Vagina (tissue), 2 donors: ENCODE measurements at regions not wholly inside any gene's neighbourhood (a gene's known extent, or its start where the extent isn't known, plus 50 kb on each side); places are given as distances from the start of the nearest gene placed in this dataset.

Experiments
- DNase-seq, 2 donors: peaks; one replicate each; pipeline ENCODE4 v3.0.0-alpha.2; 2017; ENCODE audit errors: extremely low spot score in 2 of 2
- H3K27ac ChIP-seq: fragments of 200-600 bp; sonication (generic); one replicate; pipeline ENCODE4 v1.5.1; 2019
- H3K27me3 ChIP-seq: fragments of 200-600 bp; sonication (generic); one replicate; pipeline ENCODE4 v1.5.1; 2019
- H3K36me3 ChIP-seq, 2 donors: fragments of 200-600 bp; sonication (generic); one replicate each; pipeline ENCODE4 v1.5.1; 2017 to 2019
- H3K4me1 ChIP-seq: fragments of 200-600 bp; sonication (generic); one replicate; pipeline ENCODE4 v1.5.1; 2019
- H3K4me3 ChIP-seq, 2 donors: fragments of 200-600 bp; sonication (generic); 1 replicate in 1 of 2; 2 replicates in 1 of 2; pipeline ENCODE4 v1.5.1; 2016 to 2019
- H3K9me3 ChIP-seq: fragments of 200-600 bp; sonication (generic); one replicate; pipeline ENCODE4 v1.5.1; 2019
- CTCF ChIP-seq, 3 experiments: fragments of 450-650 bp in 2 of 3; fragments of 200-600 bp in 1 of 3; sonication (generic) in 1 of 3; IDR thresholded peaks; one replicate each; pipeline ENCODE4 v1.5.1; 2017 to 2019; ENCODE audit warnings: antibody characterized with exemption in 3 of 3, mild to moderate bottlenecking in 2 of 3, moderate library complexity in 2 of 3
- POLR2A ChIP-seq, 2 donors: fragments of 450-650 bp; IDR thresholded peaks; one replicate each; pipeline ENCODE4 v1.6.1; 2017; ENCODE audit warnings: antibody characterized with exemption in 2 of 2, mild to moderate bottlenecking in 2 of 2, moderate library complexity in 2 of 2
- POLR2AphosphoS5 ChIP-seq, 2 donors: sonication (generic); formaldehyde crosslinking; IDR thresholded peaks; one replicate each; pipeline ENCODE4 v1.9.0; 2017; ENCODE audit warnings: antibody characterized with exemption in 2 of 2, mild to moderate bottlenecking in 2 of 2, low read depth in 1 of 2; ENCODE audit not compliant: insufficient read depth in 1 of 2
- intact Hi-C: fragments of 100-400 bp; cut with DNase I; formaldehyde crosslinking; loops from one replicate; pipeline ENCODE4 v1.15.1; 2023

DNA sequence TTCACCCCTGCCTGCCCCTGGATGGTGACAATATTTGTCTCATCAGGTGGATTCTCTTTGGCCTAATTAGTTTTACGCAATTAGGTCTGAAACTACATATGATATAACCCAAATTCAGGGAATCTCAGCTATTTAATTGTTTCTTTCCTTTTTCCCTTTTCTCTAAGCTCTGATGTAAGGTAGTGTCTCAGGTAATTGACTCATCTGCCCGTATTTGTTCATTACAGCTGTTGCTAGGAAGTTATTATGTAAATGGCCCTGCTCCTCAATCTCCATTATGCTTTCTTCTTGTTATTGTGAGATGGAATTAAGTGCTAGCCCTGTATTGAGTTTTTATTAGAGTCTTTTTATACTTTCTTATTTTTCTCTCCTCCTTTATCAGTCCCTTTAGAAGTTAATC, 378.2 kb upstream of the ARID1B start:
- Histone ChIP-seq H3K27ac (no peak overlapping the region), H3K4me1 (no peaks in the 10 kb centered on the region), H3K36me3 (no peaks in the 10 kb centered on the region), H3K27me3 (no peaks in the 10 kb centered on the region), H3K4me3 (no peak overlapping the region), H3K9me3 (no peaks in the 10 kb centered on the region)
- intact Hi-C loops: no loop called here
- TF ChIP-seq CTCF (IDR thresholded peaks at IDR 0.05) (no peak), POLR2A (IDR thresholded peaks at IDR 0.05) (no peak), POLR2AphosphoS5 (IDR thresholded peaks at IDR 0.05; ENCODE audit: insufficient read depth in 1 of 2, low read depth in 1 of 2) (no peak)
- no peak for DNase-seq

- Histone ChIP-seq H3K27ac (no peak overlapping the region), H3K9me3 (no peaks in the 10 kb centered on the region), H3K27me3 (no peaks in the 10 kb centered on the region), H3K36me3 (no peaks in the 10 kb centered on the region), H3K4me1 (no peaks in the 10 kb centered on the region), H3K4me3 (no peak overlapping the region)
- DNase-seq: no peak
- intact Hi-C loops: no loop called here
- no peak for TF ChIP-seq CTCF (IDR thresholded peaks at IDR 0.05)
- no peak for TF ChIP-seq POLR2AphosphoS5 (IDR thresholded peaks at IDR 0.05; ENCODE audit: insufficient read depth in 1 of 2, low read depth in 1 of 2)
- TF ChIP-seq POLR2A (IDR thresholded peaks at IDR 0.05): no peak
These were observed 378.8 kb upstream of the ARID1B start for GRCh38 chr6:156398371-156398770.

- Histone ChIP-seq H3K27me3 (no peaks in the 10 kb centered on the region), H3K9me3 (no peaks in the 10 kb centered on the region), H3K4me3 (no peak overlapping the region), H3K4me1 (no peaks in the 10 kb centered on the region), H3K27ac (no peak overlapping the region), H3K36me3 (no peaks in the 10 kb centered on the region)
- intact Hi-C loops: no loop called here
- TF ChIP-seq POLR2A (IDR thresholded peaks at IDR 0.05) (no peak), POLR2AphosphoS5 (IDR thresholded peaks at IDR 0.05; ENCODE audit: insufficient read depth in 1 of 2, low read depth in 1 of 2) (no peak), CTCF (IDR thresholded peaks at IDR 0.05) (no peak)
- DNase-seq: no peak
These were observed 380.3 kb upstream of the ARID1B start for GRCh38 chr6:156396791-156397418.

DNA sequence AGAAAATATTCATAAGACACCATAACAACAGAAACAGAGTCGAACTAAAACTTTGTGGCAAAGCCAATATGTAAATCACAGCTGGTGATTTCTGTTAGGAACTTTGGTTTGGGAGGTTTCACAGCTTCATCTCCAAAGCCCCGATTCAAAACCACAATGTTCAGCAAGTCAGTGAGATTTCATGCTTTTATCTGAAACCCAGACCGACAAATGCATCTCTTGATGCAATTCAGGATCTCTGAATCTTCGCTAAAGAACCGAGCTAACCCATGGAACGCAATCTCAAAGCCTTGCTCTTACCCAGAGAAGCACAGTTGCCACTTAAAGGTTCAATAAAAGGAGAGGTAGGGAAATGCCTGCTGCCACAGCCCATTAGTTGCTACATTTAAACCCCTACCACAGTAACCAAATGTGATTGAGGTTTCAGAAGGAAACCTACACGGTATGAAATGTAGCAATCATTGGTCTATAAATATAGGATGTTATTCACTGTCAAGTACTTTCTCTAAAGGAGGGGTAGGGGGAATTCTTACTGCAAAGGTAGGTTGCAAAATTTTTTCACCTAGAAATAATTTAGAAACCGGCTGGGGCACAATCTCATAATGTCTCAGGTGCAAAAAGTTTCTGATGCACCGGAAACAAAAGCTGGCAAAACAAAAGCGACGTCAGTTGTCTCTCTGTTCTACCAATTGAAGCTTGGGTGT, 381.0 kb upstream of the ARID1B start:
- DNase-seq: no peak
- H3K4me1 ChIP-seq: no peaks in the 10 kb centered on the region
- H3K4me3 ChIP-seq: no peak overlapping the region
- TF ChIP-seq CTCF (IDR thresholded peaks at IDR 0.05) (no peak), POLR2A (IDR thresholded peaks at IDR 0.05) (no peak), POLR2AphosphoS5 (IDR thresholded peaks at IDR 0.05; ENCODE audit: insufficient read depth in 1 of 2, low read depth in 1 of 2) (no peak)
- no peaks in the 10 kb centered on the region for H3K27me3 ChIP-seq
- intact Hi-C loops: no loop called here
- H3K36me3 ChIP-seq: no peaks in the 10 kb centered on the region
- H3K9me3 ChIP-seq: no peaks in the 10 kb centered on the region
- H3K27ac ChIP-seq: no peak overlapping the region

DNA sequence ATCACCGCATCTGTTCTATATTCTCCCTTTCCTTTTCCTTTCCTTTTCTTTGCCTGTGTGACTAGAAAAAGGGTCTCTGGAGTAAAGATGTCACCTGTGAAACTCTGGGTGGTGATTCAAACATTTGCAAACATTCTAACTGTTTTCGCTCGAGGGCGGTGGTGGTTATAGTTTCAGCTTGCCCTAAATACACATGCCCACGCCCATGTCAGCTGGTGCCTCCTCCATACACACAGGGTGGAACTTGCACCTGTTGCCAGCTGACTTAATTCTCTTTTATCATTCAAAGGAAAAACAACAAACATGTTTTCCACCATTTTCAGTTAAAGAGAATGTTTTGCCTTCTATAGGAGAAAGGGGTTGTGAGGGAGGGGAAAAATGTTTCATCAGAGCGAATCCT, 381.9 kb upstream of the ARID1B start:
- Histone ChIP-seq H3K36me3 (no peaks in the 10 kb centered on the region), H3K4me3 (no peak overlapping the region), H3K4me1 (no peaks in the 10 kb centered on the region), H3K9me3 (no peaks in the 10 kb centered on the region), H3K27me3 (no peaks in the 10 kb centered on the region), H3K27ac (no peak overlapping the region)
- intact Hi-C loops: no loop called here
- no peak for TF ChIP-seq POLR2AphosphoS5 (IDR thresholded peaks at IDR 0.05; ENCODE audit: insufficient read depth in 1 of 2, low read depth in 1 of 2)
- no peak for TF ChIP-seq POLR2A (IDR thresholded peaks at IDR 0.05)
- TF ChIP-seq CTCF (IDR thresholded peaks at IDR 0.05): no peak
- no peak for DNase-seq
